ENCODE measurements at regions not wholly inside any gene's neighbourhood (a gene's known extent, or its start where the extent isn't known, plus 50 kb on each side); places are given as distances from the start of the nearest gene placed in this dataset.
A peak's percentile ranks its signal among the peaks of the same experiment; 100 is the strongest.
"Not testable (repeated sequence)": the region's sequence is repeated elsewhere in the genome, so short reads cannot be mapped to it uniquely, and the experiment has no call there.

DNA sequence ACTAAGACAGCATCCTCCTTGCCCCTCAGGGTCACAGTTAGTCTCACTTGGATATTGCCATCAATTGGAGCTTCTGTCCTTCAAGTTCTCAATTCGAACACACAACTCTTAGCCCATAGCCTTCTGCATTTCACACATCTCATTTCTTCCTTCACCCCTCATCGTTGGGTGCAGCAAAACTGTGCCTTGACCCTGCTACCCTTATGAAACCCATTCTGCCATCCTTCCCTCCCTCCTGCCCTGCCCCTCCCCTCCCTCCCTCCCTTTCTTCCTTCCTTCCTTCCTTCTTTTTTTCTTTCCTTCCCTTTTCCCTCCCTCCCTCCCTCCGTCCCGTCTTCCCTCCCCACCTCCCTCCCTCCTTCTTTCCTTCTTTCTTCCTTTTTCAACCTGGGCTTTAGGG lies 80.7 kb upstream of the CYRIA start:
- no peak for DNase-seq

DNA sequence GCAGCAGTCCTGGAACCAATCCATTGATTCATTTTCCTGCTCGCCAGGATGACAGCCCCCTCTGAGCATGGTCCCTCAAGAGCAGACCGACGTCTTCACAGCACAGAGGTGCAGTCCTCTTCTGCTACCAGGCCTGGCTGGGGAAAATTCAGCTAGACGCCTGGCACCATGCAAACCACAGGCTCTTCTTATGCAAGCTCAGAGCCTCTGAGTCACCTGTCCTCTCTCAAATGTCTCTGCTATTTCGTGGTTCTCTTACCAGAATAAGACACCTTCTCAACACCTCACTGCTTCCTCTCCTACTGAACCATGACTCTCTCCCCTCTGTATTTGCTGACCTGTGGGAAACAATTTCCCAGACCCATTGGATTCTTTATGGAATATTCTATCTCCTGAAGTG lies 79.8 kb upstream of the CYRIA start:
- no peak for DNase-seq

DNA sequence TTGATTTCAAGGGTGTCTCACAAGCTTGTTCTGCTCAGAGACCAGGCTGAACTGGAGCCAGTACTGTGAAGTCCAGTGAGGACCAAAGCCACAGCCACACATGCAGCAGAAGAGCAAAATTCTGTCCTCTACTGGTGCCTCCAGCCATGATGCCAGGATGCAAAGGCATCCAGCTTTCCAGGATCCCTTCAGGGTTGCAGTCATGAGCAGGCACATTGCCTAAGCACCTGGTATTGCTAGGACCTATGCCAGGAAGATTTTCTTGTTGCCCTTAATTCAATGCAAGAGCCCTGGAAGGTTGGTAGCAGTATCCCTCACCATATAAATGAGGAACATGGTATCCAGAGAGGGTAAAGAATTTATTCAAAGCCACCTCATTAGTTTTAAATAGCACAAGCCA lies 78.9 kb upstream of the CYRIA start:
- no peak for DNase-seq

DNA sequence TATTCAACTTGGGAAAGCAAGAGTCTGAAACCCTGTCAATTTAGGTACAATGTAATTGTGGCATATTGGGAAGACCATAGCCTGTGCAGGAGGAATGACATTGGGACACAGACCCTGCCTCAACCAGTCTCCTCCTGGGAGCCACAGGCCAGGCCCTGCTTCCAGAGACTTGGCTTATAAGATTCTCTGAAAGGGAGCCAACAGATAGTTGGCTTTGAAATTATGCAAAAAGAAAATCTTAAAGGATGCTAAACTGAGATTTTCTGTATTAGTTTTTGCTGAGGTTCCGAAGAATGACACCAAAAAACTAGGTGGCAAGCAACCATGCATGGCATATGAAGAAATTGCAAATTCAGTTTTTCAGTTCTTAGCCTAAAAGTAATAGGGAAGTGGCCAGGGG lies 76.4 kb upstream of the CYRIA start:
- no peak for DNase-seq

DNA sequence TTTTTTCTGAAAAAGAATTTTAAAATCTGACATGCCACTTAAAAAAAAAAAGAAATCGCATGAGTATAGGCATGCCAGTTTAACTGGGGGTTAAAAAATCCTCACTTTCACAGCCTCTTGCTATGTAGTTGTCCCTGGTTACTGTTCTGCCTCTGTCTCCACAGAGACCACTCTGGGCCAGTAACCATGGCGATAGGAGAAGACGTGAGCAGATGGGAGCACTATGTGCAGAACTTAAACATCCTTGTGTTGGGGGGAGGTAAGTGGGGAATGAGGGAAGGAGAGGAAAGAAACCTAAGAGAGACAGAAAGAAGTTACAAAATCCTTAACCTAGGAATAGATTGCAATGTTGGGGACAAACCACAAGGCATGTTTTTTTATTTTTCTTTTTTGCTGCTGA lies 75.9 kb upstream of the CYRIA start:
- no peak for DNase-seq

DNA sequence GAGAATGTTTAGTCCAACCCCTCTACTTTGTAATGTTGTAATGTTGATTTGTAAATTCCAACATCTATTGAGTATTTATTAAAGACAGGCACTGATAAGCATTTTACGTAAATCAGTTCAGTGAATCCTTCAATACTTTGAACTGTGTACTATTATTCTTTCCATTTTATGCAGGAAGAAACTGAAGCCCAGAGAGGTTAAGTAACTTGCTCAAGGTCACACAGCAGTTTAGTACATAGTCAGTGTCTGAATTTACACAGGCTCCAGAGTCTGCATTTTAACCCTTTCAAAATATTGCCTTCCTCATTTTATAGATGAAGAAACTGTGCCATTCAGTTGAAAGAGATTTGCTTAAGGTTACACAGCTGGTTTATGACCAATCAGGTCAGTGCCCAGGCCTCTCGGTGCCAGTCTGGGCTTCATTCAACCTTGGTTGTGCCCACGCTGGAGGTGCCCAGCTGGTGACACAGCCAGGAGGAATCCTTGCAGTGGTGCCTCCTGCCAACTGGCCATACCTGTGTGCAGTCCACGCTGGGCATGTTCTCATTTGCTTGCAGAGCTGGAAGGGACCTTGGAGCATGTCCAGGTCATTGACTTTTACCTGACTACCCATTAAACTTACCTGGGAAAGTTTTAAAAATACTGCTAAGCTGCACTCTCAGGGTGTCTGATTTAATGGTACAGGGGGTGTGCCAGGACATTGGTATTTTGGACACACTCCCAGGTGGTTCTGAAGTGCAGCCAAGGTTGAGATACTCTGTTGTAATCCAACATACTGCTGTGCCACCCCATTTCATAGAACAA lies 74.3 kb upstream of the CYRIA start:
- no peak for DNase-seq

DNA sequence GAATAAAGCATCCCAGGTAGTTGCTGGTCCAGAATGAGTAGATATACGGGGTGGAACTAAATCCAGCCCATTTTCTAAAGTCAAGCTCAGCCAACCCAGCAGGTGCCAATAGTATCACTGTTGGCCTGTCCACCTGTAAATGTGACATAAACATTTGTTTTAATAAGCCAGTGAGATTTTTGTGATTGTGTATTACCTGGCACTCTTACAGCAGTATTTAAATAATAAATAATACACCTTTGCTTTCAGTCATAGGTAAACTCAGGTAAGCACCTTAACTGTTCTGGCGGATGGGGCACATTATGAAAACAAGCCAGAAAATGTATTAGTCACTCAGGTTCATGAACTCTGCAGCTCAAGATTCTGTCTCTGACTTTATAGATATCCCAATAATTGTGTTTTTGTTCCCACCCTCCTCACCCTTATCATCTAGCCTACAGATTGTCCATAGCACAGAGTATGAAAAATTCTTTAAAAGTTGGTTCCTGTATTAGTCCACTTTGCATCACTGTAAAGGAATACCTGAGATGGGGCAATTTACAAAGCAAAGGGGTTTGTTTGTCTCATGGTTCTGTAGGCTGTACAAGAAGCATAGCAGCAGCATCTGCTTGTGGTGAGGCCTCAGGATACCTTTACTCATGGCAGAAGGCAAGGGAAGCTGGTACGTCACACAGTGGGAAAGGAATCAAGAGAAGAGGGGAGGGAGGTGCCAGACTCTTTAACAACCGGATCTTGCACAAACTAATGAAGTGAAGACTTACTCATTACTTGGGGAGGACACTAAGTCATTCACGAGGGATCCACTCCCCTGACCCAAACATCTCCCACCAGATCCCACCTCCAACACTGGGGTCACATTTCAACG lies 73.0 kb upstream of the CYRIA start:
- DNase-seq = no peak

DNA sequence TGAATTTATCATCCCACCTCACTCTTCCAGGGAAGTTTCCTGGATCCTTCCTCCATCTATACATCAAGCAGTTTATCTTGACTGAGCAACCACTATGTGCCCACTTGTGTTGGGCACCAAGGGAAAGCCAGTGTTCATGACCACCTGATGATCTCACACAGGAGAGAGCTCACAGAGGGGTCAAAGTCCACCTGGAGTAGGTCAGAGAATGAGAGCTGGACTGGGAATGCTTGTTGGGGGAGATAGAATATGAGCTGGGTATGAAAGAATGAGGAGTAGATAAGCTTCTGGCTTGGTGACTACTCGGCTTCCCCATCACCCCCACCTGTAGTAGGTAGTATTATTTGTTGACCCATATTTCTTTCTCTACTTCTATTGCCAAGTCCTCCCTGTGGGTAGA lies 72.2 kb upstream of the CYRIA start:
- no peak for DNase-seq

DNA sequence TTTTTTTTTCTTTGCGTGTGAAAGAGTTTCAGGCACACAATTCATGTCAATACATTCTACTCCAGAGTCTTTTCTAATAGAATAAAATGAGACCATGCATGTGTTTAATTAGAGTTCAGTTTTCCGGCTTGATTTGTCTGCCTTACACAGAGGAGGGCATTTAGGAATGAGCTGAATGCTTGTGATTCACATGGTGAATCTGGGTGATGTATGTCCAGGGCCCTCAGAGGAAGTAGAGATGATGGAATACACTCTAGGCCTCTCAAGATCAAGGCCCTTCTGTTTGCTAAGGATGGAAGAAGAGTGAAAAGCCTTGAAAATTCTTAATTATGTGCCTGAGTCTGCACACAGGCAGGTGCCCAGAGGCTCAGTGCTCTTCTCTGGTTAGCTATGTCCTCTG lies 71.0 kb upstream of the CYRIA start:
- DNase-seq = no peak

DNA sequence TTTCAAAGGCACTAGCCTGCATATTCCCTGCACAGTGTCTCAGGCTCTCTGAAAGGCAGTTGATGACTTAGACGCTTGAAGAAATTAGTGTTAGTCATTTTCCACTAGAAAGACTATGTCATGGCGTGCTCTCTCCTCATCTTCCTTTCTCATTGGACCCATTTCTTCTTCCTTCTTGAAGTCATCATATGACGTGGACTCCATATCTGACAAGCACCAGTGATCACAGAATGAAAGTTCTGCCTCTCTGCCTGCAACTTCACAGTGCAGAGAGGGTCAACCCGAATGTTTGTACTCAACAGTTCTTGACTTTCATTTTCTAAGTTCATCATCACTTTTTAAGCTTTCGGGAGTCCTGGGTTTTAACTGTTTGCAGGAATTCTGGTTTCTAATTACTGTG lies 63.7 kb upstream of the CYRIA start:
- no peak for DNase-seq

DNA sequence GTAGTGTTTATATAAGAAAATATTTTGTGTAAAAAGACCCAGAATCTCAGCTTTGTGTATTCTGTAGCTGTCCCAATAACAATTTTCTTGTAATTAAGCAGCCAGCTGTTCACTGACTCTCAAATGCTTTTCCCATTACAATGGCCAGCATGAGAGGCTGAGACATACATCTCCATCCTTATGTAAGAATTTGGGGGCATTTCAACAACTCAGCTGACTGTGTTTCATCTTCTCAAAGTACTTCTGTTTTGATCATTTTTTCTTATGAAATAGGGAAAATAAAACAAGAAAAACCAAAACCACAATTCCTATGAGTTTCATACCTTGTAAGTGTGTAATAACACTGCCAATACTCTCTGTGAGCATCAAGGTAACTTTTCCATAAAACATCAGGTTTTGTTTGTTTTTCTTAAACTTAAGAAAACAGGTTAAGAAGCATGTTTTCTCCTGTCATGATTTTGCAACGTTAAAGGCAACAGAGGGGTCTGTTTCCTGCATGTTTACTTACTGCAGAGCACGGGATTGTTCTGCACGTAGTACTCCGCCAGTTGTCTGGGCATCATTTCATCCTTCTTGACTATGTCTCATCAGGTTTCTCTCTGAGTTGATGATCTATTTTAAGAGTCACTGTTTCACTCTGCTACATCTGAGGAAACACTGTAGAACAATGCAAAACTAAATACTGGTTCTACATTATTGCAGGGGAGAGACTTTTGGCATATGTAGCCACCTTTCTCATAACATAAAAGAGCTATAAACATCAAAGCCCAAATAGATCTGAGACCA lies 62.9 kb upstream of the CYRIA start:
- no peak for DNase-seq

DNA sequence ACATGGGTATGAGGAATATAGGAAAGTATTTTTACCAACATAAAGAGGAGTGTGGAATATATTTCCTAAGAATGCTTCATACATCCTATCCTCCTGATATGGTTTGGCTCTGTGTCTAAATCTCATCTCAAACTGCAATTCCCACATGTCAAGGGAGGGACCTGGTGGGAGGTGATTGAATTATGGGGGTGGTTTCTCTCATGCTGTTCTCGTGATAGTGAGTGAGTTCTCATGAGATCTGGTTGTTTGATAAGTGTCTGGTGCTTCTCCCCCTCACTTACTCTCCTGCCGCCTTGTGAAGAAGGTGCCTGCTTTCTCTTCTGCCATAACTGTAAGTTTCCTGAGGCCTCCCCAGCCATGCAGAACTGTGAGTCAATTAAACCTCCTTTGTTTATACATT lies 62.2 kb upstream of the CYRIA start:
- not testable (repeated sequence) for DNase-seq

DNA sequence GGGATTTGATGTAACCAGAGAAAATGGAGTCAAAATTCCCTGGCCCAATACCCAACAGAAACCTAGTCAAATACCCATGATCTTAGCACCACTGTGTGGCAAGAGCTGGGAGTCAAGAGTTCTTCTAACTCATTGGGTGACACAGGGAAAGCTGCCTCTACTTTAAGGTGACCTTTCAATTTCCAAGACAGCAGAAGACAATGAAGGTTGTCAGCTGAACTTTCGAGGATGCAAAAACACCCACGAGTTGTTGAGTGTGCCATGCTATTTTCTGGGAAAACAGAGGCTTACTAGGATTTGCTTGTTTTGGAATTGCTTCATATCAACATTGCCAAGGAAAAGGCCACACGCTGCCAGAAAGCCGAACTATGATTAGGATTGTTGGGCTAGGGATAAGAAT lies 61.6 kb upstream of the CYRIA start:
- no peak for DNase-seq

DNA sequence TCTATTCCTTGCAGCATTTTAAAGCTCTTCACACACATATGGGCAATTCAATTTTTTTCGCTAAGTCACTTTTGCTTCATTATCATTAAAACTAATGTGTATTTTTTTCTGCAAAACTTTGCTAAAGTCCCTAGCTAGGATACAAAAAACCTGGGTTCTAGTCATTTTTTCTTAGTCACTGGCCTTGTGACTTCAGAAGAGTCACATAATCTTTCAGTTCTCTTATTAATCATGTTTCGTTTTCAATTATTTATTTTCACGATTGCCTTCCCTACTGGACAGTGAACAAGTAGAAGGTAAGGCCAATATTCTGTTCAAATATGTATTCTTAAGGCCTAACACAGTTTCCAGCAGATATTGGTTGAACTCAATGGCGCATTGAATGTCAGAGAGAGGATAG lies 60.9 kb upstream of the CYRIA start:
- DNase-seq = no peak

DNA sequence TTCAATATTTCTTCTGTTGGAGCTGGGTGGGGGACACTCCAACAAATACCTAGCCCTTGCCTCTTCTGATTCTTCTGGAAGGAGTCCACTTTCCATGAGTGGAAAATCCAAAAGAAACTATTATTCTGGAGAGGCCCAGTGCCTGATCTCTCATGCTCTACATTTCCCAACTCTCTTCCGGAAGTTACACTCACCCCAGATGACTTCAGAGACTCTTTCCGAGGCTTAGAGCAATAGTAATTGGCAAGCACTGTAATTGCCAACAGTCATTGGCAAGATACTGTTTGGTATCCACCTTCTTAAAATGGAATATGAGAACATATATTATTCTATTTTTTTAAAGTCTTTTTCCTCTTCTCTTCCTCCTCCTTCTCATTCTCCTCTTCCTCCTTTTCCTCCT lies 60.5 kb upstream of the CYRIA start:
- no peak for DNase-seq

DNA sequence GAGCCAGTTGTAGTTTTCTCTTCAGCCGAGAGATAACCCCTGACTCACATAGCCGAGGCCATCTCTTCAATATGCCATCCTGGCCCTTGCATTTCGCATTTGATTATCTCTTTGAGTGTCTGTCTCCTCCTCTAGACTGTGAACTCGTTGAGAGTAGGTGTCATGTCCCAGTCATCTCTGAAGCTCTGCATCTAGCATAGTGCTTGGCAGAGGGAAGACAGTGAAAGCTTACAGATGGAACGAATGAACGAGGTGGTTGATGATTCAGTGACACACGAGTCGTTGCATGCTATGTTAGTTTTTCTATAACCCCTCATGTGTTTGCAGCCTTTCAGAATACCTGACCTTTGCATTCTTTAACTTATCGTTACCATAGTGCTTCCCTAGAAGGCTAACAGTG lies 59.9 kb upstream of the CYRIA start:
- DNase-seq = no peak

DNA sequence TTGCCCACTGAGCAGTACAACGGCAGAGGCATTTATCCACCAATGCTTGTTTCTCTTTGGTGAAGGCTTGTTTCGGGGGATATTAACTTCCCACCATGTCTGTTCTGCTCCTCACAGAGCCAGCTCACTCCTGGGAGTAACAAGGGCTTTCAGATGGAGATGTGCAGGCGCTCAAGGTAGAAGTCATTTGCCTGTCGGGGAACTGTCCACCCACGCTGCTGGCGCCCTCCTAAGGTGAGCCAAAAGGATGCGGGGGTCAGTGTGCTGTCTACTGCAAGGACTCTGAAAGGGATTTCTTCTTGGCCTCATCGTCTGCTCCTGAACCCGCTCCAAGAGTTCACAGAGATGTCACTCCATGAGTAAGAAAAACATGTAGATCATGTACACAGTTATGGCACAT lies 57.0 kb upstream of the CYRIA start:
- no peak for DNase-seq

DNA sequence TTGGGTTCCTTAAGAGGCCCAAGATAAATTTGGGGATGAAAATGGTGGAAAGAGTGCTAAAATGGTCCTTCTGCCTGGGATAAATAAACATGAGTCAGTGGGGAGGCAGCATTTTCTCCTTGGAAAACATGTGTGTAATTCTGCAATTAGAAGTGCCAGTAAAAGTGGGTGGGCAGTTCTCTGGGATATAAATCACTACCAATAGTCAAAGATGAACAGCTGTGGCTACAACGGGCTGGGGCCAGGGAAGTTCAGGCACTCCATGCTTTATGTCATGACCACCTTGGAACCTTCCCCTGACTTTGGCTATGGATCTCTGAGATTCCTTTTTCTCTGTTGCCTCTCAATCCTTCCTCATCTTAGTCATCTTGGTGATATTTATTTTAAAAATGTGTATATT lies 56.5 kb upstream of the CYRIA start:
- DNase-seq = no peak

DNA sequence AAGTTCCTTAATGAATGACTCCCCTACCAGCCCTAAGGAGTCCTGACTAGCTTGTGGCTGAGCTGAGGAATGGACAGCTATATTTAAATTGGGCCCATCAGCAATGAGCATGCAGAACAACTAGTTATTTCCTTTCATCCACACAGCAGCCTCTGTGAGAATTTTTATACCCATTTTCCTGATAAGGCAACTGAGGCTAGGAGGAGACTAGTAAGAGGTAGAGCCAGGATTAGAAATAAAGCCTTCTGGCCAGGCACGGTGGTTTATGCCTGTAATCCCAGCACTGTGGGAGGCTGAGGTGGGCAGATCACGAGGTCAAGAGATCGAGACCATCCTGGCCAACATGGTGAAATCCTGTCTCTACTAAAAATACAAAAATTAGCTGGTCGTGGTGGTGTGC lies 55.9 kb upstream of the CYRIA start:
- not testable (repeated sequence) for DNase-seq

DNA sequence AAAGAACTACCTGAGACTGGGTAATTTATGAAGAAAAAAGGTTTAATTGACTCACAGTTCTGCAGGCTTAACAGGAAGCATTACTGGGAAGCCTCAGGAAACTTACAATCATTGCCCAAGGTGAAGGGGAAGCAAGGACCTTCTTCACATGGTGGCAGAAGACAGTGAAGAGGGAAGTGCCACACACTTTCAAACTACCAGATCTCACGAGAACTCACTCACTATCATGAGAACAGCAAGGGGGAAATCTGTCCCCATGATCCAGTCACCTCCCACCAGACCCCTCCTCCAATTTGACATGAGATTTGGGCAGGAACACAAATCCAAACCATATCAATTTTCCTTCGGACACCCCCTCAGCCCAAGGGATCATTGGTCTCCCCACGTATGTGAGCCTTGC lies 55.1 kb upstream of the CYRIA start:
- DNase-seq = not testable (repeated sequence)

DNA sequence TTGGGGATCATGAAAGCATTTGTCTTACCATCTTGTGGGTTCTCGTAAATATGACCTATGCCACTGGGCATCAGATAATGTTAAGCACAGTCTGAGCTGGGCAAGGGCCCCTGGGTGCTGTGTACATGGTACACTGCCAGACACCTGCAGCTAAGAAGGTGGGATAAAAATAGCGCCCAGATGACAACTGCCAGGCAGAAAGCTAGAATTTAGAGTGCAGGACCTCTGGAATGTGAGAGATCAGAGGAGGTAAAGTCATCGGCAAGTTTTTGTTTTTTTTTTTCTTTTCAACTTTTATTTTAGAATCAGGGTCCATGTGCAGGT lies 53.8 kb upstream of the CYRIA start:
- DNase-seq = no peak

DNA sequence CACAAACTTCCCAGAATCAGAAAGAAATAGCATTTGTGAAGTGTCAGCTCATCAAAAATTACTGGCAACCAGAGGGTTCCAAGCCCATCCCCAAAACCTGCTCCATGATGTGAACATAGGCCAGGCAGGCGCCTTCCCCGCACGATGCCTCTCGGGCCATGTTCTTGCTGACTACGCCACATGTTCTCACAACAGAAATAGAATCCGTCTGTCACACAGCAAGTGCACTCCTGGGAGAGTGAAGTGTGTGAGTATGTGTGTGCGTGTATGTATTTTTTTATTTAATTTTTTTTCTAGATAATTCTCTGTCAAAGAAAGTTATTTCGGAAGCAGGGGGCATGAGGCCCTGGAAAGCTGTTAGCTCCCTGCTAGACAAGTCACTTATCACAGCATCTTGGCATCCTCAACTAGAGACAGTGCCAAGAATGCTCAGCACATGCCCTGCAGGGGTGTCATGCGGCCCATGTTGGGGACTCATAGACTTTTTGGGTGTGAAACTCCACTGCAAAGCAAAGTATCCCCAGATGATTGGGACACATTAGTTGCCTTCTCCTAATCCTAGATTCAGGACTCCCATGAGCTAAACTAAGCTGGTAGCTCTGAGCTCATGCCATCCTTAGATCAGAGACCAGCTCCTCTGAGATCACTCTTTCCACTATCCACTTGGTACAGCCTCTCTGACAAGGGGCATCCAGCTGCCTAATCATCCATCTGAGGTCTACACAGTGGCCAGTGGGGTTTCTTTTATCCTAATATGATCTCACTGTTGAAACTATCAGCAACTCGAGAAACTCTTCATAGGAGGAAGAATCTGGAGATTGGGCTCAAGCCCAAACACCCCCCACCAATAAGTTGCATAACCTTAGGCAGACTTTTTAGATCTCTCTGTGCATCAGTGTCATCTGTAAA lies 53.2 kb upstream of the CYRIA start:
- no peak for DNase-seq

DNA sequence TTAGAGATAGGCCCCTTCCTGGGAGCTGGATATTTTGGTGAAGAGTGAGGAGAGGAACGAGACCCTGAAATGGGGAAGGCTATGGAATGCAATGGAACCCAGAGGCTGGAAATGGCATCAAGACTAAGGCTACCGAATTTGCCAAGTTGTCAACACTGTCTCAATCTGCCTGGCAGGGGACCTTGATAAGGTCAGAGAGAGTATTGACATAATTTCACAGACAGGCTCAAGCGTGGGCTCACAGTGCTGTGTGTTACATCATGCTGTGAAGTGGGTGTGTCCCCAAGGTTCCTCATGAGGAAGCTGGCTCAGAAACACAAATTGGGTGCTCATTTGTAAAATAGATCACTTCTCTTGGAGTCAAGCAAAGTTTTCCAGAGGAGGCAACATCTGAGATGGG lies 51.8 kb upstream of the CYRIA start:
- DNase-seq = peak; percentile 56

Data from CD4-positive, alpha-beta T cell treated with Interleukin-15 for 1 hour (primary cell).